Muscle of arm (tissue), 1 donor: ENCODE measurements at regions not wholly inside any gene's neighbourhood (a gene's known extent, or its start where the extent isn't known, plus 50 kb on each side); places are given as distances from the start of the nearest gene placed in this dataset.
"Not testable (repeated sequence)": the region's sequence is repeated elsewhere in the genome, so short reads cannot be mapped to it uniquely, and the experiment has no call there.

Experiments
- DNase-seq: peaks from one replicate; pipeline ENCODE4 v3.0.0-alpha.2; 2013

DNA sequence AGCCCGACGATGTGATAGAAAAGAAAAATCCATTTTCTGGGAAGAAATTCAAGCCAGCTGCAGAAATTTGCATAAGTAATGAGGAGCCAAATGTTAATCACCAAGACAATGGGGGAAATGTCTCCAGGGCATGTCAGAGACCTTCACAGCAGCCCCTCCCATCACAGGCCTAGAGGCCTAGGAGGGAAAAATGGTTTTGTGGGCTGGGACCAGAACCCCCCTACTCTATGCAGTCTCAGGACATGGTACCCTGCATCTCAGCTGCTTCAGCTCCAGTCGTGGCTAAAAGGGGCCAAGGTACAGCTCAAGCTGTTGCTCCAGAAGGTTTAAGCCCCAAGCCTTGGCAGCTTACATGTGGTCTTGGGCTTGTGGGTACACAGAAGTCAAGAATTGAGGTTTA lies 155.5 kb upstream of the FOXQ1 start:
- DNase-seq, result not testable (repeated sequence)

- DNase-seq, result no peak
These were observed 158.1 kb upstream of the FOXQ1 start for GRCh38 chr6:1153696-1154245.

- no peak for DNase-seq
These were observed 165.4 kb upstream of the FOXQ1 start for GRCh38 chr6:1146500-1146899.

- DNase-seq, result no peak
These were observed 166.1 kb upstream of the FOXQ1 start for GRCh38 chr6:1145768-1146218.

GRCh38 chr6:1144842-1145767 lies 166.8 kb upstream of the FOXQ1 start:
- DNase-seq, result no peak

- no peak for DNase-seq
These were observed 168.2 kb upstream of the FOXQ1 start for GRCh38 chr6:1143655-1144054.

DNA sequence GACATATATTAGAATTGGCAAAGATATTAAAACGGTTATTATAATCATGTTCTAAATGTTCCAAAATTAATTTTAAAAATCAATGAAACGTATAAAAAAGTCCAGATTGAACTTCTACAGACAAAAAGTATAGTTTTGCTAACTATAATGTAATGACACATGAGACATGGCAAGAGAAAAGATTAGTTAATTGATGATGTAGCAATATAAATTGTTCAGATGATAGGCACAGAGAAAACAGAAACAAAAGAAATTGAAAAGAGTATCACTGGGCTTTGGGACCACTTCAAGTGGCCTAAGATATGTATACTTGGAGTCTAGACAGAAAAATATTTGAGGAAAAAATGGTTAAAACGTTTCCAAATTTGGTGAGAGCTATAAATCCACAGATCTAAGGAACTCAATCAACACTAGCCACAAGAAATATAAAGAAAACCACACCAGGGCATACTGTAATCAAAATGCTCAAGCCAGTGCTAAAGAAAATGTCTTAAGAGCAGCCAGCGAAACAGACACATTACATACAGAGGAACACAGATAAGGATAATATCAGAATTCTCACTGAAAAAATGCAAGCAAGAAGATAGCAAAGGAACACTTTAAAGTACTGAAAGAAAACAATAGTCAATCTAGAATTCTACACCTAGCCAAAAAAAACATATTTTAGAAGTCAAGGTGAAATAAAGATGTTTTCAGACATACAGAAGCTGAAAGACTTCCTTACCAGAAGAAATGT lies 172.6 kb upstream of the FOXQ1 start:
- DNase-seq, result no peak

GRCh38 chr6:1137849-1138248 lies 174.0 kb upstream of the FOXQ1 start:
- no peak for DNase-seq

DNA sequence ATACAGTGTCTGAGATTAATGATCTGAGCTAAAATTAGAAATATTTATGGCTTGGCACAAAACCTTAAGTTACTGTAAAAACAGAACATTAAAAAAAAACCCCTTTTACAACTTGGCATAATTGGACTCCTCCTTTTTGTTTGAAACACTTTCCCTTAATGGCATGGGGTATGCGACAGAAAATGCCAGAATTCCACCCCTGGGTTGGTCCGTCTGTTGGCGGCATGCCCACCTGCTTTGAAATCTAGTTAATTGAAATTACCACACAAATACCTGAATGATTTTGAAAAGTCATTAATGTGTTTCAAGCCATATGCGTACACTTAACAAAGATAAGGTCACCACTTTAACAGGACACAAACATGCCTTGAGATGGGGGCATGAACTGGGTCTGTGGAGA lies 175.1 kb upstream of the FOXQ1 start:
- no peak for DNase-seq

DNA sequence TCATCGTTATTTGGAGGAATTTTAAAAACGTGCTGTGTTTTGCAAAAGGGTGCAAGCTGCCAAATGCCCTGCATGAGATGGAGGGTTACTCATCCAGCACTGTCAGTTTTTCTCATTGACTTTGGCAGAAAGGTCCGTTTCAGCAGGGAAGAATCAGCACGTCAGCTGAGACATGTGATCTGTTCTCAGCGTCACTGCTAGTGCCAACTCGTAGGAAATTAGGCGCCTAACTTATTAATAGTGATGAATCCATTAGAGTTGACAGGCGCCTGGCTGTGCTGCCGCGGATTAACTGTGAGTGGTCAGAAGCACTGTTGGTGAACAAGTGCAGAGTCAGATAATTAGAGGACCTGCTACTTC lies 175.5 kb upstream of the FOXQ1 start:
- DNase-seq, result no peak

GRCh38 chr6:1135726-1136414 lies 176.0 kb upstream of the FOXQ1 start:
- DNase-seq, result no peak

DNA sequence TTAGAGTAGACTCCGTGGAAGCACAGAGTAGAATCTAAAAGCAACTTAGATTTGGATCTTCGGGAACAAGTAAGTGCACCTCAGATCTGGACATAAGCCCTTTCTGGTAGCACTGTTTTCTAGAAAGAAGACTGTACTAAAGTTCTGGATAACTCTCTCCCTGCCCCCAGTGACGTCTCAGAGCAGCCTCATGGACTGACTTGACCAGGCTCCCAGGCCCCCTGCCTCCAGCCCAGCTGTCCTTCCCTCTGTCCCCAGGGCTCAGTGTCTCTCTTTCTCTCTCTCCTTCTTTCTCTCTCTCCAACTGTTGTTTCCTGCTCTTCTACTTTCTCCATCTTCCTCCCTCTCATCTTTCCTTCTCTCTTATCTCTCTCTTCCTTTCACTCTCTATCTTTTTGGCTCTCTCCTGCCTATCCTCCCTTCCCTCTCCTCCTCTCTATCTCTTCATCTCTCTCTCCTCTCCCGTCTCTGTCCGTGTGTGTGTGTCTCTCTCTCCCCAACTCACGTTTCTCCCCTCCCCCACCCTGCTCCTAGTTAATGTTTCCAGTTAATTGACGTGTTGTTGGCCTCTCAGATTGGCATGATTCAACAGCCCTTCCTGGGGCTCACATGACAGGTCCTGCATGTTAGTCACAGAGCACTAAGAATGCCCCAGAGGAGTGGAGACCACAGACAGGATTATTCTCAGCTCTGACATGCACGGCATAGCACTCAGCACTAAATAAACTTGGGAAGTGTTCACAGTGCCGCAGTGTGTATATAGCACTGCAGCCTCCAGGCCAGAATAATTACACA lies 180.4 kb upstream of the FOXQ1 start:
- no peak for DNase-seq

DNA sequence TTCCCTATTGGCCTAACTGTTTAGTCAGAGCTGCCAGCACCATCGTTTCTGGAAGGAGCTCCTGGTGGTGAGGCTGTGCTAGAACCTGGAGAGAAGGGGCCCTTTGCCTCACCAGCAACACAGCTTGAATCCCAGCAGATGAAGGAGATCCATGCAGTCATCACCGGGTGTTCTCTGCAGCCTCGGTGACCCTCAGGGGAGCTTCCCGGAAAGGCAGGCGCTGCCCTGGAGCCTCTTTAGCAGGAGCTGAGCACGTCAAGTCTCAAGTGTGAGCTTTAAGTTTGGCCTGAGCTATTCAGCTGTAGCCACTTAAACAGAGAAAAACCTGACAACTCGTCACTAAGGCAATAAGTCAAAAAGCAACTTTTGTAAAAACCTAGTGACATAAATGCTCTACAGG lies 181.2 kb upstream of the FOXQ1 start:
- no peak for DNase-seq

DNA sequence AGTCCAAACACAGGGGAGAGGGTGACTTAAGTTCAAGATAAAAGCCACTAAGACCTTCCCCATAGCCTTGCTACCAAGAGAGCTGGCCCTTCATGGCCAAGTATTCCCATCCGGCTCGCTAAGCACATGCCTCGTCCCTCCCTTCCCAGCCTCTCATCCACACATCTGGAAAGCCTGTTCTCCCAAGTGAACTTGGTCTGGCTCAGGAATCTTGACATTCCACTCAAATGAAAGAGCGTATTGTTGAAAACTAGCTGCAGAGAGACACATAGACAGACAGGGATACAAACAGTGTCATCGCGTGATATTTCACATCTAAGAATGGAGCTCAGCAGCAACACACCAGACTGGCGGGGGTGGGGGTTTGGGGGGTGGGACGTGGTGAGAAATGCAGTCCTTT lies 182.8 kb upstream of the FOXQ1 start:
- peak; percentile 76 for DNase-seq

- DNase-seq, result no peak
These were observed 184.2 kb upstream of the FOXQ1 start for GRCh38 chr6:1127597-1128288.

DNA sequence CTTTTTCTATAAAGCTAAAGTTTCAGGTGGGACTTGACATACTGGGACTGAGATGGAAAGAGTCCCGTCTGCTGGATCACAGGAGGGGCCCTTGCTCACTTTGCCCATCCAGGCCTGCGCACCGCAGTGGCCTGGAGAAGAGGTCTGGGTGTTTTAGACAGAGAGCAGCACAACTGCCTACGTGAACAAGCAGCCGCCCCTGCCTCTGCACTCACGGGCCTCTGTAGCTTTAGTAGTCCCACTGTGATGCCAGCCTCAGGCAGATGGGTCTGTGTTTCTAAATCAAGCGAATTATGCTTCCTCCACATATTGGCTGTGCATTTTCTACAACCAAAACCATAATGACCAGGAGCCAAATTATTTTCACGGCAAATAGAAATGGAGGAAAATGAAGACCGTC lies 184.8 kb upstream of the FOXQ1 start:
- DNase-seq, result no peak

DNA sequence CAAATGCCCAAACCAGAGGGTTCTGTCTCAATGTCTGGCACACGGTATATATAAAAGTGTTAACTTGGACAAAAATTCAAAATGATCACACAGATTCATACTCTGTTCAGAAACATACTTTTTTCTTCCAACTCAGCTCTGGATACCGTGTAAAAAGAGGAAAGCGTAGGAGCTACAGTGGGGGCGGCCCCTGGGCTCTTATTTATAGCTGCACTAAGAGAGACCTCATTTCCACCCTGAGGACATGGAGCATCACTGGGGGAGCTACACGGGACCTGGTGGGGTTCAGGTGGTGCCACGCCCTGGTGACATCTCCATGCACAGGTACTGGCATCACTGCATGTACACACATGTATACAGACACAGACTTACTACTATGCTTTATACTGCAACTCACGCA lies 185.9 kb upstream of the FOXQ1 start:
- DNase-seq, result no peak

DNA sequence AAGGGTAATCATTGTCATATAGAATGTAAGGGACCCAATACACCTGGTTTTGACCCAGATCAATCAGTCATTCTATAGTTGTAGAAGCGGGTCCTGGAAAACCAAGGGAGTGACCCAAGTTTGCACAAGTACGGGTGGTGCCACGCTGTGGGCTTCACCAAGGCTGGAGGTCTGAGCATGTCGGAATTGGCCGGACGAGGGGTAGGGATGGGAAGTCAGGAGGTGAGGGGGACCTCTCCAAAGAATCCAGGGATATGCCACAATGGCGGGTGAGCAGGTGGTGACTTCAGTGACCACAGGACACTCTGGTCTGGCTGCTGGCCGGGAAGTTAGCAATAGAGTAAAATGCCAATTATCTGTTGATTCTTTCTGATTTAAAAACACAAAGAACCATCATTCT lies 186.6 kb upstream of the FOXQ1 start:
- no peak for DNase-seq

DNA sequence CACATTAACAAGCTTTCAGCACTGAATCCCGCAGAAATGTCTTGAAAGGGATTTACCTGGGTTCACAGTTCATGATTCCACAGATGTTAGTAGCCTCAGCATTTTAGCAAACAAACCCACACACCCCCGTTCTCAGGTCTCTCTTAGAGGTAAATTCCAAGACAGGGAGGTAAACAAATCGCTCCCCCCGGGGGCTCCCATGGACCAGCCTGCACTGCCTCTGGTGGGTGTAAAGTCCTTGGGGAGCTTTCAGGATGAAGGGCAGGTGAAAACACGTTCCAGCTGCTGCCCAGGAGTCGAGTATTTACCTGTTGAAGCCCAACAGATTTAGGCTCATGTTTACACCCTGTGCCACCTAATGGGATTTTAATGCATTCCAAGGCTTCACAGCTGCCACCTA lies 187.0 kb upstream of the FOXQ1 start:
- DNase-seq, result no peak
